H9 (cell line): ENCODE measurements at regions not wholly inside any gene's neighbourhood (a gene's known extent, or its start where the extent isn't known, plus 50 kb on each side); places are given as distances from the start of the nearest gene placed in this dataset.

Experiments used
- DNase-seq: peaks from one replicate; pipeline ENCODE4 v3.0.0-alpha.2; 2017
- H2AFZ ChIP-seq: one replicate; pipeline ENCODE4 v1.6.1; 2013; ENCODE audit warnings: mild to moderate bottlenecking, low read length, control low read depth, moderate library complexity
- H2AK5ac ChIP-seq: 2 replicates; pipeline ENCODE4 v1.6.1; 2013; ENCODE audit warnings: low read length, control low read depth, mixed read lengths; ENCODE audit not compliant: insufficient read length
- H2BK120ac ChIP-seq: one replicate; pipeline ENCODE4 v1.6.1; 2013; ENCODE audit warnings: low read depth, mild to moderate bottlenecking, low read length, control low read depth, inconsistent platforms; ENCODE audit not compliant: poor library complexity, severe bottlenecking
- H2BK12ac ChIP-seq: 2 replicates; pipeline ENCODE4 v1.6.1; 2013; ENCODE audit warnings: low read length, control low read depth, mixed read lengths, low read depth; ENCODE audit not compliant: insufficient read length
- H2BK15ac ChIP-seq: 2 replicates; pipeline ENCODE4 v1.6.1; 2013; ENCODE audit warnings: low read depth, low read length, control low read depth
- H2BK20ac ChIP-seq: one replicate; pipeline ENCODE4 v1.6.1; 2013; ENCODE audit warnings: low read depth, mild to moderate bottlenecking, low read length, control low read depth, inconsistent platforms; ENCODE audit not compliant: poor library complexity, severe bottlenecking
- H2BK5ac ChIP-seq: 2 replicates; pipeline ENCODE4 v1.6.1; 2013; ENCODE audit warnings: low read length, control low read depth, mixed read lengths; ENCODE audit not compliant: insufficient read length
- H3K14ac ChIP-seq: 2 replicates; pipeline ENCODE4 v1.6.1; 2013; ENCODE audit warnings: low read length, control low read depth; ENCODE audit not compliant: insufficient read depth
- H3K18ac ChIP-seq: 2 replicates; pipeline ENCODE4 v1.6.1; 2013; ENCODE audit warnings: low read depth, mild to moderate bottlenecking, mixed read lengths, low read length, control low read depth; ENCODE audit not compliant: insufficient read length
- H3K23ac ChIP-seq: 2 replicates; pipeline ENCODE4 v1.6.1; 2013; ENCODE audit warnings: low read length, control low read depth, mixed read lengths, low read depth; ENCODE audit not compliant: insufficient read length
- H3K23me2 ChIP-seq: 2 replicates; pipeline ENCODE4 v1.6.1; 2013; ENCODE audit warnings: low read depth, mild to moderate bottlenecking, mixed read lengths, low read length, control low read depth; ENCODE audit not compliant: insufficient read length, poor library complexity, severe bottlenecking
- H3K27ac ChIP-seq: 2 replicates; pipeline ENCODE4 v1.5.1; 2013; ENCODE audit warnings: low read length, control low read depth, mixed read lengths, low read depth; ENCODE audit not compliant: insufficient read length
- H3K27me3 ChIP-seq: 2 replicates; pipeline ENCODE4 v1.6.1; 2013; ENCODE audit warnings: low read length, control low read depth, inconsistent platforms; ENCODE audit not compliant: insufficient read depth
- H3K4ac ChIP-seq: 2 replicates; pipeline ENCODE4 v1.6.1; 2013; ENCODE audit warnings: low read depth, mild to moderate bottlenecking, control low read depth, inconsistent platforms, low read length, moderate library complexity
- H3K4me1 ChIP-seq: 2 replicates; pipeline ENCODE4 v1.6.1; 2013; ENCODE audit warnings: low read length, control low read depth, inconsistent platforms; ENCODE audit not compliant: insufficient read depth
- H3K4me2 ChIP-seq: 2 replicates; pipeline ENCODE4 v1.6.1; 2013; ENCODE audit warnings: low read length, control low read depth, mixed read lengths; ENCODE audit not compliant: insufficient read length, insufficient read depth
- H3K56ac ChIP-seq: 2 replicates; pipeline ENCODE4 v1.6.1; 2013; ENCODE audit warnings: low read depth, mild to moderate bottlenecking, mixed read lengths, low read length, control low read depth; ENCODE audit not compliant: insufficient read length
- H3K79me1 ChIP-seq: 2 replicates; pipeline ENCODE4 v1.6.1; 2013; ENCODE audit warnings: low read depth, mild to moderate bottlenecking, moderate library complexity, low read length, control low read depth, inconsistent platforms; ENCODE audit not compliant: insufficient read depth, poor library complexity, severe bottlenecking
- H3K79me2 ChIP-seq: 2 replicates; pipeline ENCODE4 v1.6.1; 2013; ENCODE audit warnings: low read length, control low read depth, inconsistent platforms; ENCODE audit not compliant: insufficient read depth
- H3K9ac ChIP-seq: 2 replicates; pipeline ENCODE4 v1.6.1; 2013; ENCODE audit warnings: low read length, control low read depth, mixed read lengths; ENCODE audit not compliant: insufficient read length; ENCODE audit errors: extremely low read depth
- H3K9me3 ChIP-seq: one replicate; pipeline ENCODE4 v1.6.1; 2013; ENCODE audit warnings: low read depth, low read length, inconsistent platforms; ENCODE audit not compliant: control insufficient read depth
- H3T11ph ChIP-seq: one replicate; pipeline ENCODE4 v1.6.1; 2013; ENCODE audit warnings: mild to moderate bottlenecking, low read length, control low read depth, inconsistent platforms
- H4K20me1 ChIP-seq: one replicate; pipeline ENCODE4 v1.6.1; 2013; ENCODE audit not compliant: control insufficient read depth, insufficient read length, insufficient read depth
- H4K5ac ChIP-seq: 2 replicates; pipeline ENCODE4 v1.6.1; 2013; ENCODE audit warnings: low read depth, mild to moderate bottlenecking, mixed read lengths, low read length, control low read depth; ENCODE audit not compliant: insufficient read length
- H4K8ac ChIP-seq: replicated peaks from 2 replicates; pipeline ENCODE4 v1.6.1; 2013; ENCODE audit warnings: low read length, control low read depth, mixed read lengths, low read depth; ENCODE audit not compliant: insufficient read length
- H4K91ac ChIP-seq: 2 replicates; pipeline ENCODE4 v1.6.1; 2013; ENCODE audit warnings: low read depth, mild to moderate bottlenecking, moderate library complexity, mixed read lengths, low read length, control low read depth; ENCODE audit not compliant: insufficient read length
- H3K27ac Mint-ChIP-seq, 3 experiments: 2 replicates in 2 of 3; 3 replicates in 1 of 3; pipeline ENCODE4 v1.8.0; 2020 to 2021; ENCODE audit warnings: mixed read lengths in 3 of 3, mild to moderate bottlenecking in 1 of 3, moderate library complexity in 1 of 3
- H3K27me3 Mint-ChIP-seq: 2 replicates; pipeline ENCODE4 v1.8.0; 2021; ENCODE audit warnings: low read depth, mild to moderate bottlenecking, moderate library complexity, mixed read lengths
- H3K36me3 Mint-ChIP-seq, 3 experiments: 2 replicates in 2 of 3; 3 replicates in 1 of 3; pipeline ENCODE4 v1.8.0; 2020 to 2021; ENCODE audit warnings: low read depth in 3 of 3, mixed read lengths in 3 of 3; ENCODE audit not compliant: insufficient read depth in 1 of 3
- H3K4me1 Mint-ChIP-seq, 2 experiments: 2 replicates each; pipeline ENCODE4 v1.8.0; 2020; ENCODE audit warnings: mixed read lengths in 2 of 2
- H3K4me3 Mint-ChIP-seq, 2 experiments: 2 replicates in 1 of 2; 3 replicates in 1 of 2; pipeline ENCODE4 v1.8.0; 2020 to 2021; ENCODE audit warnings: mild to moderate bottlenecking in 2 of 2, mixed read lengths in 2 of 2, moderate library complexity in 1 of 2
- H3K9me3 Mint-ChIP-seq, 2 experiments: 2 replicates in 1 of 2; 3 replicates in 1 of 2; pipeline ENCODE4 v1.8.0; 2020; ENCODE audit warnings: mild to moderate bottlenecking in 2 of 2, mixed read lengths in 2 of 2, moderate library complexity in 1 of 2
- CTCF ChIP-seq: fragments of 200-600 bp; sonication (generic); conservative IDR thresholded peaks from 3 replicates; pipeline ENCODE4 v1.8.0; 2021; ENCODE audit warnings: antibody characterized with exemption, mild to moderate bottlenecking
- WGBS: extraction: QIAGEN DNeasy Blood & Tissue Kit; methylation state at CpG from one replicate; pipeline ENCODE4 v1.1.7; 2013; ENCODE audit warnings: missing lambda C conversion rate, low lambda C conversion rate, mixed read lengths; ENCODE audit not compliant: insufficient read length; ENCODE audit errors: extremely low coverage; 5-methylcytosine and 5-hydroxymethylcytosine counted together

GRCh38 chr15:97199393-97200051 is 761.0 kb upstream of the ARRDC4 start:
- Histone ChIP-seq H2BK20ac (no peak overlapping the region), H3K4ac (no peak overlapping the region), H4K91ac (no peak overlapping the region), H2BK5ac (no peak overlapping the region), H2AK5ac (no peak overlapping the region), H3K23ac (no peak overlapping the region), H3K4me2 (no peak overlapping the region), H3K27ac (no peak overlapping the region), H3K9ac (no peak overlapping the region), H2BK12ac (no peak overlapping the region), H4K5ac (no peak overlapping the region), H3K56ac (no peak overlapping the region), H3K4me1 (peaks cover 3% of the 10 kb centered on the region; the same call in 1 of the 2 replicates), H3K27me3 (no peaks in the 10 kb centered on the region), H3K79me1 (no peaks in the 10 kb centered on the region), H2BK120ac (no peak overlapping the region), H3K23me2 (no peaks in the 10 kb centered on the region), H3K79me2 (no peaks in the 10 kb centered on the region), H3T11ph (no peak overlapping the region), H2BK15ac (no peak overlapping the region), H2AFZ (no peak overlapping the region), H3K14ac (no peak overlapping the region), H4K8ac (no peak overlapping the region), H4K20me1 (no peaks in the 10 kb centered on the region), H3K9me3 (no peaks in the 10 kb centered on the region), H3K18ac (no peak overlapping the region)
- no peaks in the 10 kb centered on the region for H3K27me3 Mint-ChIP-seq
- peaks cover 8 to 14% of the 10 kb centered on the region in 2 experiments for H3K4me1 Mint-ChIP-seq
- TF ChIP-seq CTCF, result no peak
- H3K9me3 Mint-ChIP-seq, result no peaks in the 10 kb centered on the region
- H3K27ac Mint-ChIP-seq, result no peak overlapping the region
- no peaks in the 10 kb centered on the region for H3K36me3 Mint-ChIP-seq
- no peak overlapping the region for H3K4me3 Mint-ChIP-seq
- WGBS, result no CpG with 5 or more reads among the region's 3 CpGs
- no peak for DNase-seq
